Rectal smooth muscle tissue (tissue), 1 donor: ENCODE measurements at regions not wholly inside any gene's neighbourhood (a gene's known extent, or its start where the extent isn't known, plus 50 kb on each side); places are given as distances from the start of the nearest gene placed in this dataset.

ENCODE experiments used
- H3K27ac ChIP-seq: one replicate; pipeline ENCODE4 v1.7.0; 2013; ENCODE audit warnings: low read depth, low read length, inconsistent platforms
- H3K27me3 ChIP-seq: one replicate; pipeline ENCODE4 v1.7.0; 2013; ENCODE audit warnings: low read length; ENCODE audit not compliant: control insufficient read depth, insufficient read depth
- H3K36me3 ChIP-seq: one replicate; pipeline ENCODE4 v1.7.0; 2013; ENCODE audit warnings: low read length; ENCODE audit not compliant: control insufficient read depth, insufficient read depth
- H3K4me1 ChIP-seq: one replicate; pipeline ENCODE4 v1.7.0; 2013; ENCODE audit warnings: low read length; ENCODE audit not compliant: control insufficient read depth, insufficient read depth
- H3K4me3 ChIP-seq: one replicate; pipeline ENCODE4 v1.7.0; 2013; ENCODE audit warnings: low read length
- H3K9ac ChIP-seq: one replicate; pipeline ENCODE4 v1.7.0; 2013; ENCODE audit warnings: low read length

DNA sequence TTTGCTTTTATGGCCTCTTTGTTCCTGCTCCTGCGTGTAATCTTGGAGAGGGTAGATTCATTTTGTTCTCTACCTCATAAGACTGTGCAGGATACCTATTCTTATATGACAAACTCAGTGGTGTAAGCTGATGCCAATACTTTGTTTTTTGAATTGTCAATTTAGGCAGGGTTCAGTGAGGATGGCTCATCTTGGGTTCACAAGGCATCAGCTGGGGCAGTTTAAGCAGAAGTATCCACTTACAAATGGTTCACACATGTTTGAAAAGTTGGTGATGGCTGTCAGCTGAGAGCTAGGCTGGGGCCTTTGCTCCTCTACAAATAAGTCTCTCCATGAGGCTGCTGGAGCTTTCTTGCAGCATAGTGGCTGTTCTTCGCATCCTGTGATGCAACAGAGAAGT is 920.6 kb upstream of the PIK3C3 start:
- Histone ChIP-seq H3K27ac (no peak overlapping the region), H3K36me3 (no peaks in the 10 kb centered on the region), H3K4me3 (no peak overlapping the region), H3K4me1 (no peaks in the 10 kb centered on the region), H3K27me3 (no peaks in the 10 kb centered on the region), H3K9ac (no peak overlapping the region)

DNA sequence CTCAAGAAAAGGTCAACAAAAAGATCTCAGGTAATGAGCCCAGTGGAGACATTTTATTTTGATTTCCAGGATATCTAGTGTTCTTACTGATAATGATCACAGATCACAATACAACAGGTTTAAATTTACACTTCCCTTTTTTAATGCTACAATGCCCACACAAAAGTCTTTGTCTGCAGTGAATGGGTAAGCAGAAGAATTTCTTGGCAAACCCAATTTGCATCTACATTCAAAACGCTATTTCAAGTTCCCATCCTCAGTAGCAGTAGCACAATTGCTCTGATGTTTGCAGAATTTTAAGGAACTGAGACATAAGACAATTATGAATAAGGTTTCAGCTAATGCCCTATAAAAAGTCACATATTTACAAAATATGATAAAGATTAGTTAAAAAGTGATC is 929.4 kb upstream of the PIK3C3 start:
- Histone ChIP-seq H3K4me3 (no peak overlapping the region), H3K4me1 (no peaks in the 10 kb centered on the region), H3K27ac (no peak overlapping the region), H3K27me3 (no peaks in the 10 kb centered on the region), H3K36me3 (no peaks in the 10 kb centered on the region), H3K9ac (no peak overlapping the region)

DNA sequence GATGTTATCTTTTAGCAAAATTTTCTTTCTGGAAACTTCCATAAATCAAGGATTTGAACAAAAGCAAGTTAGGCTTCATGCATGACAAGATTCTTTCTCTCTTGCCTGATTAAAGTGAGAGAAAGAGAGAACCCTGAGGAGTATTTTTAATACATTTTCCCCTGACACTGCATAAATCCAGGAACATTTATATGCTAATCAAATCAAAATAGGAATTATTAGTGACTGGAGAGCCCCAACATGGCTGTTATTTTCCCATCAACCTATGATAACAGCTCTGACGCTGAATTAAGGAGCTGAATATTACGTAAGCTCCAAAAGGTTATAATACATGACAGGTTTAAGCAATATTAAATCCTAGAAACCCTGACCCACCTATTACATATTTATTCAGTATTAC is 930.2 kb upstream of the PIK3C3 start:
- H3K4me1 ChIP-seq, result no peaks in the 10 kb centered on the region
- no peaks in the 10 kb centered on the region for H3K36me3 ChIP-seq
- H3K9ac ChIP-seq, result no peak overlapping the region
- H3K27ac ChIP-seq, result no peak overlapping the region
- no peaks in the 10 kb centered on the region for H3K27me3 ChIP-seq
- H3K4me3 ChIP-seq, result no peak overlapping the region

DNA sequence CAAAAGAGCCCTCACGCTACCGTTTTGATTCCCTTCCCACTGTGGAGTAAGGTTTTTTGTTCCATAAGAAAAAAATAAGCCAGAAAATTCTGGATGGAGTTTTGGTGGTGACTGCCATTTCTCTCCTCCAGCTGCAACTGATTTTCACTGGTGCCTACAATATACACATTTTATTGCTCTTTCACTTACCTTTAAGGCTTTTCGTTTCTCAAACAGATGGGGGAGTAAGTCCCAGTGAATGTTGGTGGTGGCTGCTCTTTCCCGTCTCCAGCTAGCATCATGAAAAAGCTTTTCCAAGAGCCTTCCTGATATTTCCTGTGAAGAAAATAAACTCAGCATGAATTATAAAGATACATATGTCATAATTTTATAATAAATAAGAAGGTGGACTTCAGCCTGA is 932.5 kb upstream of the PIK3C3 start:
- H3K27ac ChIP-seq, result no peak overlapping the region
- H3K27me3 ChIP-seq, result no peaks in the 10 kb centered on the region
- no peak overlapping the region for H3K4me3 ChIP-seq
- H3K9ac ChIP-seq, result no peak overlapping the region
- no peaks in the 10 kb centered on the region for H3K36me3 ChIP-seq
- H3K4me1 ChIP-seq, result no peaks in the 10 kb centered on the region

DNA sequence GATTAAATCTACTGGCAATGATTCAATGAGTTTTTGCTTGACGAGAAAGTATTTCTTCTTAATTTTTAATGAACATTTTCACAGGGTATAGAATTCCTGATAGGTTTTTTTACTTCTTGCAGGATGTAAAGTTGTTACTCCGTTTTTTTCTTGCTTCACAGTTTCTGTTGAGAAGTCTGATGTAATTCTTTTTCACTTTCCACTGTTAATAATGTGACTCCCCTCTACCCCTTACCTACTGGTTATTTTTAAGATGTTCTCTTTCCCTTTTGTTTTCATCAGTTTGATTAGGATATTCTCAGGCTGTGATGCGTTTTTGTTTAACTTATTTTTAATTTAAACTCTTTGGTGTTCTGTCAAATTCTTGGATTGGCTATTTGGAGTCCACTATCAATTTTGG is 933.9 kb upstream of the PIK3C3 start:
- Histone ChIP-seq H3K27me3 (no peaks in the 10 kb centered on the region), H3K4me1 (no peaks in the 10 kb centered on the region), H3K9ac (no peak overlapping the region), H3K4me3 (no peak overlapping the region), H3K27ac (no peak overlapping the region), H3K36me3 (no peaks in the 10 kb centered on the region)

DNA sequence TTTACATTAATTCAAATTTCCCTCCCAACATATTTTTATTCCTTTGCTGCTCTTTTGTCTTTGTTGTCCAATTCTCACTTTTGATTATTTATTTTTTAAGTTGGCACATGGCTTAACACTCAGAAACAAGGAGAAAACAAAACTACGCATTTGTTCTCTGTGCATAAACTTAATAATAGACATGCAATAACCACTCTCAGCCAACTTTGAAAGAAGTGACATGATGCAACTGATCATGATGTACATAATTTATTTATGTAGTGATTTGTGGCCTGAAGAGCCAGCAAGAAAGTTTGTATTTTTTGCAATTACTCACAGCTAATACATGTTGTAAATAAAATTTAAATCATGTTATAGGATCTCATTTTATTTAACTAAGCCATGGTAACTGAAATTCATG is 942.8 kb upstream of the PIK3C3 start:
- no peaks in the 10 kb centered on the region for H3K27me3 ChIP-seq

DNA sequence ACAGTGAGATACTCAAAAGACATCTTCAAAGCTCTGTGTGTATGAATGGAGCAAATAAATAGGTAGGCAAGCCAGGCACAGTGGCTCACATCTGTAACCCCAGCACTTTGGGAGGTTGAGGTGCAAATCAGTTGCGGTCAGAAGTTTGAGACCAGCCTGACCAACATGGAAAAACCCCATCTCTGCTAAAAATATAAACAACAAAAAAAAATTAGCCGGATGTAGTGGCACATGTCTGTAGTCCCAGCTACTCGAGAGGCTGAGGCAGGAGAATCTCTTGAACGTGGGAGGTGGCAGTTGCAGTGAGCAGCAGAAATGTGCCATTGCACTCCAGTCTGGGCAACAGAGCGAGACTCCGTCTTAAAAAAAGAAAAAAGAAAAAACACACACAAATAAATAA is 945.1 kb upstream of the PIK3C3 start:
- Histone ChIP-seq H3K4me1 (no peaks in the 10 kb centered on the region), H3K27me3 (no peaks in the 10 kb centered on the region)

More for the DNA sequence above, 942.8 kb upstream of the PIK3C3 start:
- no peaks in the 10 kb centered on the region for H3K4me1 ChIP-seq
- H3K4me3 ChIP-seq, result no peak overlapping the region
- H3K9ac ChIP-seq, result no peak overlapping the region
- H3K27ac ChIP-seq, result no peak overlapping the region
- no peaks in the 10 kb centered on the region for H3K36me3 ChIP-seq

DNA sequence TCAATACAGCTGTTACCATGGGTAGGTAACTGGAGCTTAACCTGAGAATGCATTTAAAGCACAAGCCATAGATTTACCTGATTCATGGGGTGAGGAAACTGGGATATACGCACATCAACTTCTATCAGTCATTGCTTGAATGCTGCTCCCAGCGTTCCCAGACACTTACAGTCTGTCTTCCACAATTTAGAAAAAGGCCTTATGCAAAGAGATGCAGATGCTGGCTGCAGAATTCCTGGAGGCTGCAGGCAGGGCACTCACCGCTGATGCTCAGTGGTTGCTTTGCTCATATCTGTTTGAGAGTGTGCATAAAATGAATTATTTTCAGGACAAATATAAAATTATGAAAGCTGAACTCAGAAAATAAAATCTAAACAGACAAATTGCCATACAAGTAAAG is 950.7 kb upstream of the PIK3C3 start:
- H3K4me1 ChIP-seq, result no peaks in the 10 kb centered on the region
- H3K27ac ChIP-seq, result no peak overlapping the region
- no peaks in the 10 kb centered on the region for H3K27me3 ChIP-seq
- H3K36me3 ChIP-seq, result no peaks in the 10 kb centered on the region
- H3K9ac ChIP-seq, result no peak overlapping the region
- H3K4me3 ChIP-seq, result no peak overlapping the region

More for the DNA sequence above, 945.1 kb upstream of the PIK3C3 start:
- H3K27ac ChIP-seq, result no peak overlapping the region
- no peaks in the 10 kb centered on the region for H3K36me3 ChIP-seq
- H3K9ac ChIP-seq, result no peak overlapping the region
- H3K4me3 ChIP-seq, result no peak overlapping the region

DNA sequence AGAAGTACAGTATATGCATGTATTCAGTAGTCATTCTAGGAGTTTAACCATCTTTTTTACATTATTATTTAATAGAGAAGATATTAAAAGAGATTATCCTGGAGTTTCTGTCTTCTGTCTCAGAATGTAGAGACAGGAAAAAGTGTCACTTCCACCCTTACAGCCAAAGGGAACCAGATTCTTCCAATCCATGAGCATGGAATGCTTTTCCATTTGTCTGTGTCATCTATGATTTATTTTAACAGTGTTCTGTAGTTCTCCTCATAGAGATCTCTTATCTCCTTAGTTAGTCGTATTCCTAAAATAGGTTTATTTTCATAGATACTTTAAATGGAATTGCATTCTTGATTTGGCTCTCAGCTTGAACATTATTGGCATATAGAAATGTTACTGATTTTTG is 959.5 kb upstream of the PIK3C3 start:
- no peaks in the 10 kb centered on the region for H3K36me3 ChIP-seq
- no peak overlapping the region for H3K4me3 ChIP-seq

DNA sequence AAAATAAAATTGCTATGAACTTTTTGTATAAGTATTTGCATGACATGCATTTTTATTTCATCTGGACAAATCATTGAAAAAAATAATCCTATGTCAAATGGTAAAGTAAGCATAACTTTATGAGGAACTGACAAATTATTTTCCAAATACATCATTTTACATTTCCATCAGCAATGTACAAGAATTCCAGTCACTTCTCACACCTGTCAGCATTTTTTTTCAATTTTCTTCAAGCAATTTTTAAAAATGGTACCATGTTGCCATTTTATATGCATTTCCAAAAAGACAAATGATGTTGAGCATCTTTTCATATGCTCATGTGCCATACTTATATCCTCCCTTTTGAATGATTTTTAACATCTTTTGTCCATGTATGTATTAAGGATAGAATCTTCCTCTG is 961.7 kb upstream of the PIK3C3 start:
- Histone ChIP-seq H3K9ac (no peak overlapping the region), H3K4me3 (no peak overlapping the region), H3K27ac (no peak overlapping the region), H3K27me3 (no peaks in the 10 kb centered on the region), H3K36me3 (no peaks in the 10 kb centered on the region), H3K4me1 (no peaks in the 10 kb centered on the region)

More for the DNA sequence above, 959.5 kb upstream of the PIK3C3 start:
- Histone ChIP-seq H3K27me3 (no peaks in the 10 kb centered on the region), H3K4me1 (no peaks in the 10 kb centered on the region), H3K27ac (no peak overlapping the region), H3K9ac (no peak overlapping the region)

DNA sequence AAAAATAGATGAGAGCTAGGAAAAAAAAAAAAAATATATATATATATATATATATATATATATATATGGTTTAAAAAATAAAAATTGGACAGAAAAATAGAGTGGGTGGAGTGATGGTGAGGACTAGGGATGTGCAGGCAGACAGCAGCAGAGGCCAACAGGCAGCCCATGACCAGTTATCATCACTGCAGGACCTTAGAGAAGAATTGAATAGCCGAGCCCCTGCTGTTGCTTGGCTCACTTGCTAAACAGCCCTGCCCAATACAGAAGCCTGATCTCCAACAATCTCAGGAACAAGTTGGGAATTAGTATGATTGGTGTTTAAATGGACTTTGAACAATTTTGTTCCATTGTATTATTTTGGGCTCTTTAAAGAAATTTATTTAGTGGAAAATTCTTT is 967.5 kb upstream of the PIK3C3 start:
- H3K9ac ChIP-seq, result no peak overlapping the region
- H3K36me3 ChIP-seq, result no peaks in the 10 kb centered on the region
- no peaks in the 10 kb centered on the region for H3K4me1 ChIP-seq
- H3K27me3 ChIP-seq, result no peaks in the 10 kb centered on the region
- no peak overlapping the region for H3K27ac ChIP-seq
- no peak overlapping the region for H3K4me3 ChIP-seq

DNA sequence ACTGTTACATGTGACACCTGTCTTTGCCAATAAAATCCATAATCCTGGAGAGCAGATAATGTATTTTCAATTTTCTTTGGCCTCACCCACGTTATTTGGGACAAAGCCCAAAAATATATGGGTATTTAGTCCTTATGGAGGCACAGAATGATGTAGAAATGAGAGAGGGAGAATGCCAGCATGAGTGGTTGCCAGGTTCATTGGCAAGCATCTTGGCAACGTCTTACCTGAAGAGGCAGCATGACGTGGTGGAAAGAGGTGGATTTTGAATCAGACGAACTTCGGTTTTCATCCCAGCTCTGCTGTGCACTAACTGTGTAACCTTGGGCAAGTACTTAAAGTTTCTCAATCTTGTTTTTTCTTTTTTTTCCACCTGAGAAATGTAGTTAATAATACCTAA is 969.6 kb upstream of the PIK3C3 start:
- Histone ChIP-seq H3K4me3 (no peak overlapping the region), H3K9ac (no peak overlapping the region), H3K27ac (no peak overlapping the region)

DNA sequence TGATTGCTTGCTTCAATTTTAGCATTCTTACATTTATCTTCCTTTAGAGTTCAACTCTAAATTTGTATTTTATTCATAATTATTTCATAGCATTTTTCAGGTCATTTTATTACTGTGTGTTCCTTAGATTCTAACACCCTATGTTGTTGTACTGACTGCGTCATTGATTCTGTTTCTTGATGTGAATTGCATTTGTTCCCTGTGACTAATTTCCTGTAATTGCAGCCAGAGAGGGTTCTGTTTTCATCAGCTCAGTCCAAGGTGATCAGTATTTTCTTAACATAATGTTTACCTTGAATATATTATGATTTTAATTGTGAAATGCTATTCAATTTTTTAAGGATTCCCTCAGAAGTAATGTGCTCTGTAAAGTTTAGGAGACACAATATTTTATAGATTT is 970.2 kb upstream of the PIK3C3 start:
- Histone ChIP-seq H3K4me3 (no peak overlapping the region), H3K9ac (no peak overlapping the region), H3K27ac (no peak overlapping the region), H3K4me1 (no peaks in the 10 kb centered on the region), H3K36me3 (no peaks in the 10 kb centered on the region), H3K27me3 (no peaks in the 10 kb centered on the region)

More for the DNA sequence above, 969.6 kb upstream of the PIK3C3 start:
- Histone ChIP-seq H3K4me1 (no peaks in the 10 kb centered on the region), H3K27me3 (no peaks in the 10 kb centered on the region), H3K36me3 (no peaks in the 10 kb centered on the region)
